Fibroblast of lung (primary cell): ENCODE measurements at regions not wholly inside any gene's neighbourhood (a gene's known extent, or its start where the extent isn't known, plus 50 kb on each side); places are given as distances from the start of the nearest gene placed in this dataset.

ENCODE experiments used
- CTCF ChIP-seq, 2 donors: IDR thresholded peaks in 1 of 2; conservative IDR thresholded peaks in 1 of 2; 1 replicate in 1 of 2; 2 replicates in 1 of 2; pipeline ENCODE4 v1.5.1; 2011 to 2012; ENCODE audit warnings: low read length in 2 of 2, control low read depth in 1 of 2, inconsistent platforms in 1 of 2, low read depth in 1 of 2, mild to moderate bottlenecking in 1 of 2
- EZH2 ChIP-seq: IDR thresholded peaks from 2 replicates; pipeline ENCODE4 v1.5.1; 2012; ENCODE audit warnings: low read length, control low read depth, mild to moderate bottlenecking; ENCODE audit errors: missing control alignments

- TF ChIP-seq CTCF (conservative IDR thresholded peaks at IDR 0.05 in 1 of 2, IDR thresholded peaks at IDR 0.05 in 1 of 2; ENCODE audit: low read depth in 1 of 2, low read length in 2 of 2) = no peak
- TF ChIP-seq EZH2 = no peak
Measured at GRCh38 chr6:163637524-163637923, 223.0 kb downstream of the QKI start.
